ENCODE measurements at regions not wholly inside any gene's neighbourhood (a gene's known extent, or its start where the extent isn't known, plus 50 kb on each side); places are given as distances from the start of the nearest gene placed in this dataset.

DNA sequence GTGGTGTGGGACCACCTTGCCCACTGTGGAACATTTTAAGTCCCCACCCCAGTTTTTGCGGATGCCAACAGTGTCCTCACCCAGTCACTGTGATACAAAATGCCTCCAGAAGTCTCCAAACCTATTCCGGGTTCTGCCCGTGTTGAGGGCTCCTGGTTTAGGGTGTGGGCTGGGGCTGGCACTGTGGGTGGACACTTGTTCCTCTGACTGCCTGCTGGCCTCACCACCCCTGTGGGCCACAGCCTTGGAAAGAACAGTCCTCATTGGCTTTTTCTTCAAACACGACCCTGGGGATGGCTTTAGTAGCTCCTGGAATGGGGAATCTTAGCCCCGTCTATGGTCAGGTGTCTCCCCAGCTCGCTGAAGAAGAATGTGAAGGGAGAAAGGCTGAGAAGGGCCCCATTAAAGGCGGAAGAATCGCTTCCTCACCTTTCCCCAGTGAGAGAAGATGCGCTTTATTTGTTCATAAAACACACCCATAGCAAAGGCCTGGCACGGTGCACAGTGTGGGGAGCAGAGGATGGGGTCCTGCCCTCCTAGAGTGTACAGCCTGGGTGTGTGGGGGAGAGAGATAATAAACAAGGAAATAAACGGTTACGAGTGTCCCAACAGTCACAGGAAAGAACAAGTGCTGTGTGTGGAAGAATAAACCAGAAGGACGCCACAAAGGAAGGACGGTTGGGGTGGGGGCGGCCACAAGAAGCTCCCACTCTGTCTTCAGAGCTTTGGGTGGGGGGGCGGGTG is 56.3 kb upstream of the SLC22A11 start:
- DNase-seq (ENCODE audit: low read depth), result no peak
- TF ChIP-seq, protein P1, sequence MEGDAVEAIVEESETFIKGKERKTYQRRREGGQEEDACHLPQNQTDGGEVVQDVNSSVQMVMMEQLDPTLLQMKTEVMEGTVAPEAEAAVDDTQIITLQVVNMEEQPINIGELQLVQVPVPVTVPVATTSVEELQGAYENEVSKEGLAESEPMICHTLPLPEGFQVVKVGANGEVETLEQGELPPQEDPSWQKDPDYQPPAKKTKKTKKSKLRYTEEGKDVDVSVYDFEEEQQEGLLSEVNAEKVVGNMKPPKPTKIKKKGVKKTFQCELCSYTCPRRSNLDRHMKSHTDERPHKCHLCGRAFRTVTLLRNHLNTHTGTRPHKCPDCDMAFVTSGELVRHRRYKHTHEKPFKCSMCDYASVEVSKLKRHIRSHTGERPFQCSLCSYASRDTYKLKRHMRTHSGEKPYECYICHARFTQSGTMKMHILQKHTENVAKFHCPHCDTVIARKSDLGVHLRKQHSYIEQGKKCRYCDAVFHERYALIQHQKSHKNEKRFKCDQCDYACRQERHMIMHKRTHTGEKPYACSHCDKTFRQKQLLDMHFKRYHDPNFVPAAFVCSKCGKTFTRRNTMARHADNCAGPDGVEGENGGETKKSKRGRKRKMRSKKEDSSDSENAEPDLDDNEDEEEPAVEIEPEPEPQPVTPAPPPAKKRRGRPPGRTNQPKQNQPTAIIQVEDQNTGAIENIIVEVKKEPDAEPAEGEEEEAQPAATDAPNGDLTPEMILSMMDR (conservative IDR thresholded peaks at IDR 0.05; ENCODE audit: low read depth, low read length), result no peak

GRCh38 chr11:64500176-64501013 is 55.3 kb upstream of the SLC22A11 start:
- TF ChIP-seq, protein P1 (conservative IDR thresholded peaks at IDR 0.05; ENCODE audit: low read depth, low read length), result no peak
- no peak overlapping the region for H3K4me3 ChIP-seq (ENCODE audit: low read depth, low read length)
- DNase-seq (ENCODE audit: low read depth), result no peak

More for the DNA sequence above, 56.3 kb upstream of the SLC22A11 start:
- no peak overlapping the region for H3K4me3 ChIP-seq (ENCODE audit: low read depth, low read length)

GRCh38 chr11:64501500-64502427 is 54.0 kb upstream of the SLC22A11 start:
- no peak for DNase-seq (ENCODE audit: low read depth)
- no peak overlapping the region for H3K4me3 ChIP-seq (ENCODE audit: low read depth, low read length)
- TF ChIP-seq, protein P1 (conservative IDR thresholded peaks at IDR 0.05; ENCODE audit: low read depth, low read length), result no peak

DNA sequence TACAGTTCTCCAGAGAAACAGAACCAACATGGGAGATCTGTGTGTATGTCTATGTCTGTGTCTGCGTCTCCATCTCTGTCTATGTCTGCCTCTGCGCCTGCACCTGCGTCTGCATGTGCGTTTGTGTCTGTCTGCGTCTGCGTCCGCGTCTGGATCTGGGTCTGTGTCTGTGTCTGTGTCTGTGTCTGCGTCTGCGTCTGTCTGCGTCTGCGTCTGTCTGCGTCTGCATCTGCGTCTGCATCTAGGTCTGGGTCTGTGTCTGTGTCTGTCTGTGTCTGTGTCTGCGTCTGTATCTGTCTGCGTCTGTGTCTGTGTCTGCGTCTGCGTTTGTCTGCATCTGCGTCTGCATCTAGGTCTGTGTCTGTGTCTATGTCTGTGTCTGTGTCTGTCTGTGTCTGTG is 53.1 kb upstream of the SLC22A11 start:
- H3K4me3 ChIP-seq (ENCODE audit: low read depth, low read length), result no peak overlapping the region
- TF ChIP-seq, protein P1 (conservative IDR thresholded peaks at IDR 0.05; ENCODE audit: low read depth, low read length), result no peak
- no peak for DNase-seq (ENCODE audit: low read depth)

DNA sequence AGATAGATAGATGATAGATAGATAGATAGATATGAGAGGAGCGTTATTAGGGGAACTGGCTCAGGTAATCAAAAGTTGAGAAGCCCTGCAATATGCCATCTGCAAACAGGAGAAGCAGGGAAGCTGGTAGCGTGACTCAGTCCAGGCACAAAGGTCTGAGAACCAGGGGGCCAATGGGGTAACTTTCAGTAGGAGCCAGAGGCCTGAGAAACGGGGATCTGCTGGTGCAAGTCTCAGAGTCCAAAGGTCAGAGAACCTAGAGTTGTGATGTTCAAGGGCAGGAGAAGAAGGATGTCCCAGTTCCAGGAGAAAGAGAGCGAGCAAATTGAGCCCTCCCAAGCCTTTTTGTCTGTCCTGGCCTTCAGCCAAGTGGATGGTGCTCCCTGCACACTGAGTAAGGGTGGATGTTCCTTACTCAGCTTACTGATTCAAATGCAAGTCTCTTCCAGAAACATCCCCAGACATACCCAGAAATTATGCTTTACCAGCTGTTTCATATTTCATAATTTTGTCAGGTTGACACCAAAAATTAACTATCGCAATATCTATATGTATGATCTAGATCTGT is 52.5 kb upstream of the SLC22A11 start:
- no peak overlapping the region for H3K4me3 ChIP-seq (ENCODE audit: low read depth, low read length)
- no peak for DNase-seq (ENCODE audit: low read depth)
- TF ChIP-seq, protein P1 (conservative IDR thresholded peaks at IDR 0.05; ENCODE audit: low read depth, low read length), result no peak

DNA sequence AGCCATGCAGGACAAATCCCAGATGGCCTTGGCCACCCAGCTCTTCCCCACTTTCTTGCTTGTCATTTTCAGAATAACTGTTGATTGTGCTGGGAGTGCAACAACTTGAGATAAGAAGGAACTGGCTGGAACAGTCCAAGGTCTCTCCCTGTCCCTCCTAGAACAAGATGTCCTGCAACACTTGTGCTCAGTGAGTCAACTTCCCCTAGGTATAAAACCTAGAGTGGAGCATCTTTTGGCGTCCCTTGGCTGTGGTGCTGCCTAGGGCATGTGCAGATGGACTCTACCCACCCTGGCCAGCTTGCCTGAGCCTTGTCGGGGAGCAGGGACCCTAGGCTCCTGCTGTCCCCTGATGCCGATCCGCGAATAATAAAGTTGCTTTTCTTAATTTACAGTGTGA is 50.7 kb upstream of the SLC22A11 start:
- DNase-seq (ENCODE audit: low read depth), result no peak
- no peak overlapping the region for H3K4me3 ChIP-seq (ENCODE audit: low read depth, low read length)
- TF ChIP-seq, protein P1 (conservative IDR thresholded peaks at IDR 0.05; ENCODE audit: low read depth, low read length), result no peak

Measured in epithelial cell of proximal tubule (primary cell).